IMR-90 (cell line): ENCODE measurements at regions not wholly inside any gene's neighbourhood (a gene's known extent, or its start where the extent isn't known, plus 50 kb on each side); places are given as distances from the start of the nearest gene placed in this dataset.

ENCODE experiments used
- ATAC-seq: fragments of 200-7000 bp; cut with Tn5 transposase; 2 replicates; pipeline ENCODE4 v1.9.1; 2020; ENCODE audit warnings: low read depth, mild to moderate bottlenecking, moderate library complexity
- BruUV-seq: library from RNA; stranded (reverse); fragments of 400-500 nt; replicated peaks from 2 replicates; lab custom pipeline; 2021; lab: Mats Ljungman, UMichigan
- CTCF ChIA-PET: fragments of 300-600 bp; formaldehyde crosslinking; extraction: SDS; loops from one replicate; lab custom pipeline; 2021; ENCODE audit warnings: antibody characterized with exemption; lab: Yijun Ruan, JAX
- POLR2A ChIA-PET: fragments of 300-600 bp; sonication (Branson Sonifier 250); formaldehyde crosslinking; loops from one replicate; lab custom pipeline; 2022; ENCODE audit warnings: antibody characterized with exemption; ENCODE audit not compliant: unreplicated experiment; lab: Charles Lee
- DNase-seq: peaks from one replicate; pipeline ENCODE4 v3.0.0; 2013
- H2AFZ ChIP-seq: replicated peaks from 2 replicates; pipeline ENCODE3; 2013; ENCODE audit warnings: low read length, mild to moderate bottlenecking; ENCODE audit not compliant: poor library complexity
- H2AK5ac ChIP-seq: 2 replicates; pipeline ENCODE4 v1.6.1; 2013; ENCODE audit warnings: low read depth, low read length, inconsistent platforms
- H2AK9ac ChIP-seq: replicated peaks from 2 replicates; pipeline ENCODE3; 2013; ENCODE audit warnings: mild to moderate bottlenecking, low read depth, low read length, moderate library complexity; ENCODE audit not compliant: poor library complexity
- H2BK120ac ChIP-seq: 2 replicates; pipeline ENCODE4 v1.6.1; 2013; ENCODE audit warnings: low read depth, low read length, inconsistent platforms
- H2BK15ac ChIP-seq: 3 replicates; pipeline ENCODE4 v1.6.1; 2013; ENCODE audit warnings: low read depth, low read length, inconsistent platforms
- H2BK20ac ChIP-seq: 2 replicates; pipeline ENCODE4 v1.6.1; 2013; ENCODE audit warnings: low read depth, mild to moderate bottlenecking, inconsistent platforms, low read length, moderate library complexity
- H2BK5ac ChIP-seq: 2 replicates; pipeline ENCODE4 v1.6.1; 2013; ENCODE audit warnings: mild to moderate bottlenecking, low read depth, low read length, inconsistent platforms; ENCODE audit not compliant: poor library complexity, severe bottlenecking
- H3K14ac ChIP-seq: replicated peaks from 2 replicates; pipeline ENCODE4 v1.6.1; 2013; ENCODE audit warnings: low read depth, low read length, inconsistent platforms
- H3K18ac ChIP-seq: 2 replicates; pipeline ENCODE4 v1.6.1; 2013; ENCODE audit warnings: low read depth, low read length, control low read depth
- H3K23ac ChIP-seq: 2 replicates; pipeline ENCODE4 v1.6.1; 2013; ENCODE audit warnings: low read depth, low read length, inconsistent platforms
- H3K27ac ChIP-seq: 2 replicates; pipeline ENCODE4 v1.5.1; 2013; ENCODE audit warnings: mild to moderate bottlenecking, control low read depth, low read length; ENCODE audit not compliant: insufficient read depth
- H3K27me3 ChIP-seq: 2 replicates; pipeline ENCODE4 v1.6.1; 2013; ENCODE audit warnings: low read length; ENCODE audit not compliant: control insufficient read depth, insufficient read depth
- H3K36me3 ChIP-seq: 2 replicates; pipeline ENCODE4 v1.6.1; 2013; ENCODE audit warnings: low read length, mixed read lengths; ENCODE audit not compliant: control insufficient read depth, insufficient read depth
- H3K4ac ChIP-seq: 2 replicates; pipeline ENCODE4 v1.6.1; 2013; ENCODE audit warnings: low read depth, low read length, inconsistent platforms
- H3K4me1 ChIP-seq: 2 replicates; pipeline ENCODE4 v1.6.1; 2013; ENCODE audit warnings: low read length, mixed read lengths; ENCODE audit not compliant: control insufficient read depth, insufficient read depth
- H3K4me2 ChIP-seq: 2 replicates; pipeline ENCODE4 v1.6.1; 2013; ENCODE audit warnings: low read depth, mild to moderate bottlenecking, control low read depth, low read length, moderate library complexity
- H3K4me3 ChIP-seq: 2 replicates; pipeline ENCODE4 v1.5.1; 2013; ENCODE audit warnings: low read depth, mild to moderate bottlenecking, control low read depth, low read length, moderate library complexity; ENCODE audit not compliant: insufficient read depth
- H3K56ac ChIP-seq: 2 replicates; pipeline ENCODE4 v1.6.1; 2013; ENCODE audit warnings: low read length, inconsistent platforms; ENCODE audit not compliant: insufficient read depth; ENCODE audit errors: extremely low read depth
- H3K79me1 ChIP-seq, 2 experiments: 2 replicates each; pipeline ENCODE4 v1.6.1; 2013; ENCODE audit warnings: low read length in 2 of 2, inconsistent platforms in 1 of 2, low read depth in 1 of 2
- H3K9ac ChIP-seq: 2 replicates; pipeline ENCODE4 v1.6.1; 2013; ENCODE audit warnings: low read depth, low read length, control low read depth
- H3K9me1 ChIP-seq: 2 replicates; pipeline ENCODE4 v1.6.1; 2013; ENCODE audit warnings: low read length, inconsistent platforms; ENCODE audit not compliant: insufficient read depth
- H3K9me3 ChIP-seq: 2 replicates; pipeline ENCODE4 v1.6.1; 2013; ENCODE audit warnings: low read length; ENCODE audit not compliant: control insufficient read depth, insufficient read depth
- H4K20me1 ChIP-seq: 2 replicates; pipeline ENCODE4 v1.6.1; 2013; ENCODE audit warnings: low read length, inconsistent platforms; ENCODE audit not compliant: insufficient read depth
- H4K5ac ChIP-seq: 2 replicates; pipeline ENCODE4 v1.6.1; 2013; ENCODE audit warnings: mild to moderate bottlenecking, low read depth, low read length, control low read depth
- H4K8ac ChIP-seq, 2 experiments: 2 replicates each; pipeline ENCODE4 v1.6.1; 2013; ENCODE audit warnings: low read depth in 2 of 2, low read length in 2 of 2, control low read depth in 1 of 2, inconsistent platforms in 1 of 2
- H4K91ac ChIP-seq: 2 replicates; pipeline ENCODE4 v1.6.1; 2013; ENCODE audit warnings: low read depth, low read length, inconsistent platforms; ENCODE audit not compliant: insufficient read depth
- BHLHE40 ChIP-seq: fragments of 150-350 bp; IDR thresholded peaks from 2 replicates; pipeline ENCODE4 v1.6.1; 2016; ENCODE audit warnings: mild to moderate bottlenecking, low read depth, low read length
- MAZ ChIP-seq: IDR thresholded peaks from 2 replicates; pipeline ENCODE4 v1.6.1; 2012; ENCODE audit warnings: low read depth, mild to moderate bottlenecking, low read length, improper control_type of control experiment, moderate library complexity, borderline replicate concordance
- POLR2A ChIP-seq: IDR thresholded peaks from 2 replicates; pipeline ENCODE4 v1.6.1; 2012; ENCODE audit warnings: mild to moderate bottlenecking, low read depth, low read length
- WGBS, 2 experiments: methylation state at CpG; one replicate each; pipeline versions ENCODE4 v1.1.5 to v1.1.7; 2013; ENCODE audit warnings: missing lambda C conversion rate in 2 of 2; ENCODE audit not compliant: insufficient read length in 1 of 2; ENCODE audit errors: extremely low coverage in 2 of 2; 5-methylcytosine and 5-hydroxymethylcytosine counted together
- dilution Hi-C: fragments of 300-500 bp; cut with HindIII; formaldehyde crosslinking; loops from one replicate; pipeline ENCODE4 v1.14.3; 2018; ENCODE audit warnings: low sequenced_read_pairs; ENCODE audit not compliant: unreplicated experiment
- in situ Hi-C: fragments of 300-500 bp; cut with MboI; formaldehyde crosslinking; loops from 3 replicates; pipeline ENCODE4 v1.14.3; 2019; ENCODE audit warnings: low sequenced_read_pairs, inconsistent platforms, mixed read lengths
- intact Hi-C: fragments of 100-400 bp; cut with micrococcal nuclease; formaldehyde crosslinking; loops from 2 replicates; pipeline ENCODE4 v1.10.0; 2022

GRCh38 chr2:150544731-150545130 lies 57.3 kb upstream of the RND3 start:
- in situ Hi-C loops: no loop called here
- 0 out of 3 replicates have a peak overlapping the region, but pooled peaks have one; percentile 17 for H2BK15ac ChIP-seq
- no peak overlapping the region for H3K4ac ChIP-seq
- TF ChIP-seq POLR2A (no peak), MAZ (no peak), BHLHE40 (no peak)
- H3K9me1 ChIP-seq: no peaks in the 10 kb centered on the region
- H2BK5ac ChIP-seq: no peak overlapping the region
- H3K4me1 ChIP-seq: peaks cover 2% of the 10 kb centered on the region; the same call in 1 of the 2 replicates
- no peak overlapping the region for H4K91ac ChIP-seq
- intact Hi-C loops: no loop called here
- no TSS peak for BruUV-seq
- POLR2A ChIA-PET: no interaction called here
- H2AK5ac ChIP-seq: no peak overlapping the region
- no peaks in the 10 kb centered on the region for H3K36me3 ChIP-seq
- H3K9me3 ChIP-seq: peaks cover 1% of the 10 kb centered on the region; the same call in 1 of the 2 replicates
- CTCF ChIA-PET: no interaction called here
- H3K9ac ChIP-seq: no peak overlapping the region
- DNase-seq (no peak), ATAC-seq (no peak)
- no peaks in the 10 kb centered on the region for H3K79me1 ChIP-seq
- no peak overlapping the region for H3K56ac ChIP-seq
- H4K5ac ChIP-seq: no peak overlapping the region
- H4K8ac ChIP-seq: no peak overlapping the region; a peak in 1 of 4 replicates
- H3K4me2 ChIP-seq: no peak overlapping the region
- H3K4me3 ChIP-seq: no peak overlapping the region
- no peak overlapping the region for H2BK120ac ChIP-seq
- no peak overlapping the region for H2AK9ac ChIP-seq
- H2AFZ ChIP-seq: no peak overlapping the region
- no peak overlapping the region for H3K18ac ChIP-seq
- H3K27me3 ChIP-seq: no peaks in the 10 kb centered on the region
- H2BK20ac ChIP-seq: no peak overlapping the region
- H3K27ac ChIP-seq: no peak overlapping the region
- H3K14ac ChIP-seq: no peak overlapping the region
- dilution Hi-C loops: no loop called here
- 100% methylated on average over 1 of the region's 3 CpGs; no CpG with 5 or more reads in 1 of the 2 experiments for WGBS, 2 experiments
- H3K23ac ChIP-seq: no peak overlapping the region
- H4K20me1 ChIP-seq: no peaks in the 10 kb centered on the region
